Smooth muscle cell (in vitro differentiated cells): ENCODE measurements at regions not wholly inside any gene's neighbourhood (a gene's known extent, or its start where the extent isn't known, plus 50 kb on each side); places are given as distances from the start of the nearest gene placed in this dataset.

ENCODE experiments used
- DNase-seq: peaks from one replicate; lab custom pipeline; 2025; ENCODE audit not compliant: unreplicated experiment; lab: John Stamatoyannopoulos, UW
- H2AFZ ChIP-seq: fragments of 200-600 bp; sonication (generic); 2 replicates; pipeline ENCODE4 v1.6.0; 2016; ENCODE audit warnings: antibody characterized with exemption, low read depth, mild to moderate bottlenecking
- H3F3A ChIP-seq: fragments of 200-600 bp; sonication (generic); 2 replicates; pipeline ENCODE4 v1.6.0; 2017; ENCODE audit warnings: antibody characterized with exemption, low read depth
- H3K27ac ChIP-seq: fragments of 200-600 bp; sonication (generic); 2 replicates; pipeline ENCODE4 v1.5.1; 2016; ENCODE audit warnings: low read depth, mild to moderate bottlenecking
- H3K27me3 ChIP-seq: fragments of 200-600 bp; sonication (generic); 2 replicates; pipeline ENCODE4 v1.6.1; 2016; ENCODE audit warnings: low read depth, mild to moderate bottlenecking
- H3K36me3 ChIP-seq: fragments of 200-600 bp; sonication (generic); 2 replicates; pipeline ENCODE4 v1.5.1; 2016; ENCODE audit warnings: low read depth
- H3K4me1 ChIP-seq: fragments of 200-600 bp; sonication (generic); 2 replicates; pipeline ENCODE4 v1.5.1; 2016; ENCODE audit warnings: low read depth
- H3K4me2 ChIP-seq: fragments of 200-600 bp; sonication (generic); 2 replicates; pipeline ENCODE4 v1.6.0; 2016; ENCODE audit warnings: mild to moderate bottlenecking
- H3K4me3 ChIP-seq: fragments of 200-600 bp; sonication (generic); 2 replicates; pipeline ENCODE4 v1.5.1; 2016; ENCODE audit warnings: mild to moderate bottlenecking
- H3K79me2 ChIP-seq: fragments of 200-600 bp; sonication (generic); 2 replicates; pipeline ENCODE4 v1.6.0; 2016; ENCODE audit warnings: low read depth, mild to moderate bottlenecking
- H3K9ac ChIP-seq: fragments of 200-600 bp; sonication (generic); 2 replicates; pipeline ENCODE4 v1.6.0; 2016; ENCODE audit warnings: low read depth
- H3K9me3 ChIP-seq: fragments of 200-600 bp; sonication (generic); replicated peaks from 2 replicates; pipeline ENCODE4 v1.5.1; 2016; ENCODE audit warnings: low read depth
- H4K20me1 ChIP-seq: fragments of 200-600 bp; sonication (generic); 2 replicates; pipeline ENCODE4 v1.6.0; 2016; ENCODE audit warnings: low read depth
- CTCF ChIP-seq: fragments of 200-600 bp; sonication (generic); IDR thresholded peaks from 2 replicates; pipeline ENCODE4 v1.5.1; 2017; ENCODE audit warnings: borderline replicate concordance, mild to moderate bottlenecking, antibody characterized with exemption; ENCODE audit not compliant: insufficient read depth, poor library complexity, severe bottlenecking
- WGBS: methylation state at CpG from one replicate; pipeline ENCODE4 v1.1.7; 2016; ENCODE audit warnings: low lambda C conversion rate; 5-methylcytosine and 5-hydroxymethylcytosine counted together

- Histone ChIP-seq H3K27ac (no peak overlapping the region), H3K27me3 (no peaks in the 10 kb centered on the region), H3K4me1 (peaks cover 6% of the 10 kb centered on the region), H3K9ac (no peak overlapping the region), H3K4me3 (no peak overlapping the region), H3F3A (no peaks in the 10 kb centered on the region), H3K79me2 (no peaks in the 10 kb centered on the region), H3K36me3 (no peaks in the 10 kb centered on the region), H2AFZ (no peak overlapping the region), H3K9me3 (no peaks in the 10 kb centered on the region), H4K20me1 (no peaks in the 10 kb centered on the region), H3K4me2 (no peak overlapping the region)
- TF ChIP-seq CTCF: no peak
- DNase-seq: no peak
- 91% methylated on average over 2 of the region's 2 CpGs for WGBS
Observed at GRCh38 chr1:221159608-221160007, 280.4 kb downstream of the HLX start.

- 67% methylated on average over 1 of the region's 1 CpG for WGBS
Observed at GRCh38 chr1:221161571-221162041, 282.4 kb downstream of the HLX start.

GRCh38 chr1:221162352-221162751 lies 283.1 kb downstream of the HLX start:
- H2AFZ ChIP-seq: no peak overlapping the region
- no peaks in the 10 kb centered on the region for H3K27me3 ChIP-seq
- H3K27ac ChIP-seq: no peak overlapping the region
- H3F3A ChIP-seq: no peaks in the 10 kb centered on the region
- no peaks in the 10 kb centered on the region for H3K9me3 ChIP-seq
- H3K36me3 ChIP-seq: no peaks in the 10 kb centered on the region
- H3K9ac ChIP-seq: no peak overlapping the region
- 84% methylated on average over 2 of the region's 2 CpGs for WGBS
- H3K79me2 ChIP-seq: no peaks in the 10 kb centered on the region
- TF ChIP-seq CTCF: no peak
- H3K4me2 ChIP-seq: no peak overlapping the region
- no peak overlapping the region for H3K4me3 ChIP-seq
- no peaks in the 10 kb centered on the region for H4K20me1 ChIP-seq
- DNase-seq: no peak
- peaks cover 6% of the 10 kb centered on the region for H3K4me1 ChIP-seq

More at GRCh38 chr1:221161571-221162041, 282.4 kb downstream of the HLX start:
- Histone ChIP-seq H3K4me1 (peaks cover 6% of the 10 kb centered on the region), H3K9ac (no peak overlapping the region), H3K4me2 (no peak overlapping the region), H3K79me2 (no peaks in the 10 kb centered on the region), H3K27me3 (no peaks in the 10 kb centered on the region), H3K4me3 (no peak overlapping the region), H3K9me3 (no peaks in the 10 kb centered on the region), H3K36me3 (no peaks in the 10 kb centered on the region), H3K27ac (no peak overlapping the region), H2AFZ (no peak overlapping the region), H3F3A (no peaks in the 10 kb centered on the region), H4K20me1 (no peaks in the 10 kb centered on the region)
- TF ChIP-seq CTCF: no peak
- no peak for DNase-seq

GRCh38 chr1:221162939-221163338 lies 283.7 kb downstream of the HLX start:
- Histone ChIP-seq H3K36me3 (no peaks in the 10 kb centered on the region), H2AFZ (no peak overlapping the region), H3K27me3 (no peaks in the 10 kb centered on the region), H3K79me2 (no peaks in the 10 kb centered on the region), H3K27ac (no peak overlapping the region), H3K9ac (no peak overlapping the region), H3K4me3 (no peak overlapping the region), H3F3A (no peaks in the 10 kb centered on the region), H4K20me1 (no peaks in the 10 kb centered on the region), H3K9me3 (no peaks in the 10 kb centered on the region), H3K4me1 (peaks cover 6% of the 10 kb centered on the region), H3K4me2 (no peak overlapping the region)
- no peak for TF ChIP-seq CTCF
- 81% methylated on average over 2 of the region's 2 CpGs for WGBS
- no peak for DNase-seq
